Spinal cord (tissue), 9 donors: ENCODE measurements at regions not wholly inside any gene's neighbourhood (a gene's known extent, or its start where the extent isn't known, plus 50 kb on each side); places are given as distances from the start of the nearest gene placed in this dataset.

ENCODE experiments used
- DNase-seq, 6 donors: peaks; one replicate each; pipeline versions ENCODE4 v3.0.0 to v3.0.0-alpha.2; 2013 to 2015; ENCODE audit warnings: low spot score in 6 of 6, low read depth in 4 of 6
- H3K27ac ChIP-seq: one replicate; pipeline ENCODE4 v1.5.1; 2013; ENCODE audit warnings: low read depth, low read length, control low read depth
- H3K27me3 ChIP-seq: one replicate; pipeline ENCODE4 v1.6.1; 2013; ENCODE audit warnings: low read length; ENCODE audit not compliant: control insufficient read depth, insufficient read depth
- H3K36me3 ChIP-seq: one replicate; pipeline ENCODE4 v1.6.1; 2013; ENCODE audit warnings: low read length; ENCODE audit not compliant: control insufficient read depth, insufficient read depth
- H3K4me1 ChIP-seq: one replicate; pipeline ENCODE4 v1.6.1; 2013; ENCODE audit warnings: low read length; ENCODE audit not compliant: control insufficient read depth, insufficient read depth
- H3K4me3 ChIP-seq: one replicate; pipeline ENCODE4 v1.5.1; 2013; ENCODE audit warnings: low read depth, low read length, control low read depth
- H3K9me3 ChIP-seq: one replicate; pipeline ENCODE4 v1.6.1; 2013; ENCODE audit warnings: low read length; ENCODE audit not compliant: control insufficient read depth, insufficient read depth
- WGBS: methylation state at CpG from one replicate; pipeline ENCODE4 v1.1.5; 2013; ENCODE audit warnings: missing lambda C conversion rate; ENCODE audit not compliant: insufficient coverage; 5-methylcytosine and 5-hydroxymethylcytosine counted together
- donor health status: healthy.

GRCh38 chr2:128720080-128721022 lies 401.7 kb upstream of the HS6ST1 start:
- Histone ChIP-seq H3K4me3 (no peak overlapping the region), H3K4me1 (peaks cover under 1% of the 10 kb centered on the region), H3K36me3 (no peaks in the 10 kb centered on the region), H3K9me3 (no peaks in the 10 kb centered on the region), H3K27ac (no peak overlapping the region), H3K27me3 (no peaks in the 10 kb centered on the region)
- peak in 1 of 6 donors; percentile 34 for DNase-seq
- no CpG with 5 or more reads among the region's 4 CpGs for WGBS

GRCh38 chr2:128721096-128721495 lies 402.4 kb upstream of the HS6ST1 start:
- no CpG with 5 or more reads among the region's 2 CpGs for WGBS
- no peak overlapping the region for H3K4me3 ChIP-seq
- H3K27me3 ChIP-seq, result no peaks in the 10 kb centered on the region
- H3K27ac ChIP-seq, result no peak overlapping the region
- DNase-seq, result no peak
- no peaks in the 10 kb centered on the region for H3K36me3 ChIP-seq
- no peaks in the 10 kb centered on the region for H3K4me1 ChIP-seq
- H3K9me3 ChIP-seq, result no peaks in the 10 kb centered on the region

GRCh38 chr2:128722489-128722888 lies 403.8 kb upstream of the HS6ST1 start:
- H3K27me3 ChIP-seq, result no peaks in the 10 kb centered on the region
- no peak overlapping the region for H3K4me3 ChIP-seq
- no peaks in the 10 kb centered on the region for H3K9me3 ChIP-seq
- DNase-seq, result no peak
- H3K27ac ChIP-seq, result no peak overlapping the region
- no peaks in the 10 kb centered on the region for H3K4me1 ChIP-seq
- no peaks in the 10 kb centered on the region for H3K36me3 ChIP-seq
- WGBS, result 75% methylated on average over 1 of the region's 1 CpG

- DNase-seq, result no peak
- H3K36me3 ChIP-seq, result no peaks in the 10 kb centered on the region
- no peak overlapping the region for H3K27ac ChIP-seq
- no peaks in the 10 kb centered on the region for H3K27me3 ChIP-seq
- WGBS, result 87% methylated on average over 6 of the region's 7 CpGs
- H3K4me1 ChIP-seq, result no peaks in the 10 kb centered on the region
- H3K4me3 ChIP-seq, result no peak overlapping the region
- peaks cover 6% of the 10 kb centered on the region for H3K9me3 ChIP-seq
These were observed 405.9 kb upstream of the HS6ST1 start for GRCh38 chr2:128724547-128724946.

GRCh38 chr2:128724972-128725371 lies 406.3 kb upstream of the HS6ST1 start:
- Histone ChIP-seq H3K9me3 (peaks cover 6% of the 10 kb centered on the region), H3K27me3 (no peaks in the 10 kb centered on the region), H3K4me1 (no peaks in the 10 kb centered on the region), H3K36me3 (no peaks in the 10 kb centered on the region), H3K27ac (no peak overlapping the region), H3K4me3 (no peak overlapping the region)
- WGBS, result 92% methylated on average over 5 of the region's 7 CpGs
- no peak for DNase-seq

GRCh38 chr2:128726236-128726635 lies 407.6 kb upstream of the HS6ST1 start:
- Histone ChIP-seq H3K27ac (no peak overlapping the region), H3K4me1 (no peaks in the 10 kb centered on the region), H3K4me3 (no peak overlapping the region), H3K9me3 (peaks cover 6% of the 10 kb centered on the region), H3K27me3 (no peaks in the 10 kb centered on the region), H3K36me3 (no peaks in the 10 kb centered on the region)
- no peak for DNase-seq
- 95% methylated on average over 2 of the region's 2 CpGs for WGBS

GRCh38 chr2:128726911-128727310 lies 408.2 kb upstream of the HS6ST1 start:
- H3K9me3 ChIP-seq, result peaks cover 6% of the 10 kb centered on the region
- no peaks in the 10 kb centered on the region for H3K4me1 ChIP-seq
- WGBS, result 85% methylated on average over 4 of the region's 4 CpGs
- H3K27me3 ChIP-seq, result no peaks in the 10 kb centered on the region
- no peak overlapping the region for H3K4me3 ChIP-seq
- H3K36me3 ChIP-seq, result no peaks in the 10 kb centered on the region
- DNase-seq, result no peak
- no peak overlapping the region for H3K27ac ChIP-seq

- no peak overlapping the region for H3K4me3 ChIP-seq
- no peaks in the 10 kb centered on the region for H3K27me3 ChIP-seq
- no peaks in the 10 kb centered on the region for H3K4me1 ChIP-seq
- 83% methylated on average over 2 of the region's 2 CpGs for WGBS
- no peak for DNase-seq
- H3K36me3 ChIP-seq, result no peaks in the 10 kb centered on the region
- H3K9me3 ChIP-seq, result peaks cover 6% of the 10 kb centered on the region
- H3K27ac ChIP-seq, result no peak overlapping the region
These were observed 408.7 kb upstream of the HS6ST1 start for GRCh38 chr2:128727404-128727803.

GRCh38 chr2:128727914-128728313 lies 409.2 kb upstream of the HS6ST1 start:
- Histone ChIP-seq H3K4me1 (no peaks in the 10 kb centered on the region), H3K9me3 (peaks cover 6% of the 10 kb centered on the region), H3K36me3 (no peaks in the 10 kb centered on the region), H3K27me3 (no peaks in the 10 kb centered on the region), H3K27ac (no peak overlapping the region), H3K4me3 (no peak overlapping the region)
- no peak for DNase-seq
- WGBS, result 100% methylated on average over 2 of the region's 2 CpGs

GRCh38 chr2:128729051-128729450 lies 410.4 kb upstream of the HS6ST1 start:
- H3K36me3 ChIP-seq, result no peaks in the 10 kb centered on the region
- no peaks in the 10 kb centered on the region for H3K27me3 ChIP-seq
- H3K4me1 ChIP-seq, result peaks cover 4% of the 10 kb centered on the region
- H3K4me3 ChIP-seq, result no peak overlapping the region
- peaks cover 6% of the 10 kb centered on the region for H3K9me3 ChIP-seq
- no CpG with 5 or more reads among the region's 2 CpGs for WGBS
- DNase-seq, result no peak
- H3K27ac ChIP-seq, result no peak overlapping the region
